ENCODE measurements at regions not wholly inside any gene's neighbourhood (a gene's known extent, or its start where the extent isn't known, plus 50 kb on each side); places are given as distances from the start of the nearest gene placed in this dataset.

DNA sequence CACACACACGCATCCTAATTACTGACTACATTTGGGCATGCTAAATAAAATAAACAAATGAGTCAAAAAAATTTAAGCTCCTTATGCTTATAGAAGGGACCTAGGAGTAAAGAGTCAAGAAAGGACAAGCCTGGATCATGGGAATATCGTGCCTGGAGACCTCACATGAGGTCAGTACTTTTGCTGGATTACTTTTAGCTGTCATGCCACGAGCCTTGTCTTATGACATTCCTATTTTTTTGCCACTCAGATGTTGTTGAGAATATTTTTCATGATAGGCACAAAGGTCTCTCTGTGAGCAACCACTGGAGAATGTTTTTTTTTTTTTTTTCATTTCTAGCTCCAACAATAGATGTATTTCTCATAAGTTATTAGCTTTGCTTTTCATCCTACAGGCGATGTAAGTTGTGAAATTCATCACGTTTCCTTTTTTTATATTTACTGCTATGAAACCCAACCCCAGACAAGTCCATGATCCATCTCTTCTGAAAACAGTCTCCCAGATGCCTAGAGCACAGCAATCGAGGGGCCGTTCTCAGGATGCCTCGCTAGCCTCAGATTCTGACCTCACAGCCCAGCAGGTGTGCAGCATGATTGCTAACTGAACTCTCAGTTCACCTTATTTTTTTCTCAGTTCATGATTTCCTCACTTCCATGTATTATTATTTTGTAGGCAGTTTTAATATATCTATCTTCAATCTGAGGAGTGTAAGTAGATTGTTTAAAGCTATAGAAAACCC, 464.5 kb downstream of the IRS1 start:
- no peaks in the 10 kb centered on the region for H3K27me3 ChIP-seq (ENCODE audit: insufficient read depth)
- no peak for DNase-seq (ENCODE audit: low spot score)
- H3K79me2 ChIP-seq (replicated peaks; ENCODE audit: insufficient read depth): no peaks in the 10 kb centered on the region
- no peaks in the 10 kb centered on the region for H3K9me3 Mint-ChIP-seq
- no peak overlapping the region for H3K4me3 ChIP-seq
- no peaks in the 10 kb centered on the region for H3K4me1 ChIP-seq (ENCODE audit: insufficient read depth)
- ATAC-seq: no peak
- no peak overlapping the region for H3K4me3 Mint-ChIP-seq
- H3K4me1 Mint-ChIP-seq: no peaks in the 10 kb centered on the region
- no peaks in the 10 kb centered on the region for H4K20me1 ChIP-seq (replicated peaks; ENCODE audit: insufficient read depth)
- no peaks in the 10 kb centered on the region for H3K27me3 Mint-ChIP-seq (ENCODE audit: insufficient read depth, low read depth, poor library complexity)
- H3K36me3 Mint-ChIP-seq (ENCODE audit: low read depth): no peaks in the 10 kb centered on the region
- no peaks in the 10 kb centered on the region for H3K9me2 ChIP-seq (ENCODE audit: insufficient read depth)
- TF ChIP-seq, protein P1, sequence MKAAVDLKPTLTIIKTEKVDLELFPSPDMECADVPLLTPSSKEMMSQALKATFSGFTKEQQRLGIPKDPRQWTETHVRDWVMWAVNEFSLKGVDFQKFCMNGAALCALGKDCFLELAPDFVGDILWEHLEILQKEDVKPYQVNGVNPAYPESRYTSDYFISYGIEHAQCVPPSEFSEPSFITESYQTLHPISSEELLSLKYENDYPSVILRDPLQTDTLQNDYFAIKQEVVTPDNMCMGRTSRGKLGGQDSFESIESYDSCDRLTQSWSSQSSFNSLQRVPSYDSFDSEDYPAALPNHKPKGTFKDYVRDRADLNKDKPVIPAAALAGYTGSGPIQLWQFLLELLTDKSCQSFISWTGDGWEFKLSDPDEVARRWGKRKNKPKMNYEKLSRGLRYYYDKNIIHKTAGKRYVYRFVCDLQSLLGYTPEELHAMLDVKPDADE (IDR thresholded peaks at IDR 0.05): no peak
- TF ChIP-seq STAT1 (IDR thresholded peaks at IDR 0.05; ENCODE audit: unreplicated experiment): no peak
- H3K4me2 ChIP-seq: no peak overlapping the region
- H2AFZ ChIP-seq: no peak overlapping the region
- H3F3A ChIP-seq (replicated peaks; ENCODE audit: low read depth): no peaks in the 10 kb centered on the region
- H3K27ac ChIP-seq (ENCODE audit: low read depth): no peak overlapping the region
- peak overlapping the region; percentile 47; the same call in 1 of the 2 replicates for H3K27ac Mint-ChIP-seq
- H3K36me3 ChIP-seq (ENCODE audit: insufficient read depth): no peaks in the 10 kb centered on the region

DNA sequence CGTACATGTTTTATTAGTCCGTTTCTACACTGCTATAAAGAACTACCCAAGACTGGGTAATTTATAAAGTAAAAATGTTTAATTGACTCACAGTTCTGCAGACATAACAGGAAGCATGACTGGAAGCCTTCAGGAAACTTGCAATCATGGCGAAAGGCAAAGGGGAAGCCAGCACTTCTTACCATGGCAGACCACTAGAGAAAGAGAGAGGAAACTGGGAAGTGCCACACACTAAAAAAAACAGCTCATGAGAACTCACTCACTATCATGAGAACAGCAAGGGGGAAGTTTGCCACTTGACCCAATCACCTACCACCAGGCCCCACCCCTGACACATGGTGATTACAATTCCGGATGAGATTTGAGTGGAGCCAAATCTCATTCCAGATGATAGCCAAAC, 466.2 kb downstream of the IRS1 start:
- DNase-seq (ENCODE audit: low spot score) (no peak), ATAC-seq (no peak)
- Histone ChIP-seq H2AFZ (no peak overlapping the region), H3K27ac (ENCODE audit: low read depth) (no peak overlapping the region), H3K4me3 (no peak overlapping the region), H3F3A (replicated peaks; ENCODE audit: low read depth) (no peaks in the 10 kb centered on the region), H3K4me2 (no peak overlapping the region), H3K4me1 (ENCODE audit: insufficient read depth) (no peaks in the 10 kb centered on the region), H3K79me2 (replicated peaks; ENCODE audit: insufficient read depth) (no peaks in the 10 kb centered on the region), H3K9me2 (ENCODE audit: insufficient read depth) (no peaks in the 10 kb centered on the region), H4K20me1 (replicated peaks; ENCODE audit: insufficient read depth) (no peaks in the 10 kb centered on the region), H3K36me3 (ENCODE audit: insufficient read depth) (no peaks in the 10 kb centered on the region), H3K27me3 (ENCODE audit: insufficient read depth) (no peaks in the 10 kb centered on the region)
- Mint-ChIP-seq H3K27me3 (ENCODE audit: insufficient read depth, low read depth, poor library complexity) (no peaks in the 10 kb centered on the region), H3K4me3 (no peak overlapping the region), H3K9me3 (no peaks in the 10 kb centered on the region), H3K27ac (no peak overlapping the region), H3K4me1 (no peaks in the 10 kb centered on the region), H3K36me3 (ENCODE audit: low read depth) (no peaks in the 10 kb centered on the region)
- TF ChIP-seq ZNF462 (CRISPR knock-in tag; IDR thresholded peaks at IDR 0.05): no peak
- TF ChIP-seq EZH2phosphoT487 (IDR thresholded peaks at IDR 0.05; ENCODE audit: unreplicated experiment): no peak
- no peak for TF ChIP-seq CREB1 (CRISPR knock-in tag; IDR thresholded peaks at IDR 0.05; ENCODE audit: low read depth)
